ENCODE measurements at regions not wholly inside any gene's neighbourhood (a gene's known extent, or its start where the extent isn't known, plus 50 kb on each side); places are given as distances from the start of the nearest gene placed in this dataset.

- DNase-seq = no peak
Observed at GRCh38 chr12:58372298-58372697, 430.9 kb downstream of the ATP23 start.

- no peak for DNase-seq
Observed at GRCh38 chr12:58378028-58378427, 436.7 kb downstream of the ATP23 start.

- no peak for DNase-seq
Observed at GRCh38 chr12:58381546-58381945, 440.2 kb downstream of the ATP23 start.

- no peak for DNase-seq
Observed at GRCh38 chr12:58384196-58384595, 442.8 kb downstream of the ATP23 start.

GRCh38 chr12:58386136-58386535 lies 444.8 kb downstream of the ATP23 start:
- no peak for DNase-seq

- no peak for DNase-seq
Observed at GRCh38 chr12:58387199-58387598, 445.8 kb downstream of the ATP23 start.

GRCh38 chr12:58388261-58388660 lies 446.9 kb downstream of the ATP23 start:
- no peak for DNase-seq

- DNase-seq = no peak
Observed at GRCh38 chr12:58393152-58393551, 451.8 kb downstream of the ATP23 start.

- no peak for DNase-seq
Observed at GRCh38 chr12:58395056-58395455, 453.7 kb downstream of the ATP23 start.

- DNase-seq = no peak
Observed at GRCh38 chr12:58395470-58395869, 454.1 kb downstream of the ATP23 start.

GRCh38 chr12:58396239-58396638 lies 454.9 kb downstream of the ATP23 start:
- DNase-seq = no peak

- DNase-seq = no peak
Observed at GRCh38 chr12:58405363-58405762, 464.0 kb downstream of the ATP23 start.

GRCh38 chr12:58408516-58408915 lies 467.1 kb downstream of the ATP23 start:
- no peak for DNase-seq

- DNase-seq = no peak
Observed at GRCh38 chr12:58412461-58413060, 471.2 kb downstream of the ATP23 start.

GRCh38 chr12:58413794-58414193 lies 472.4 kb downstream of the ATP23 start:
- no peak for DNase-seq

- no peak for DNase-seq
Observed at GRCh38 chr12:58414398-58414871, 473.1 kb downstream of the ATP23 start.

GRCh38 chr12:58415716-58416115 lies 474.3 kb downstream of the ATP23 start:
- no peak for DNase-seq

GRCh38 chr12:58416236-58416635 lies 474.9 kb downstream of the ATP23 start:
- DNase-seq = no peak

GRCh38 chr12:58419196-58419760 lies 477.9 kb downstream of the ATP23 start:
- no peak for DNase-seq

- DNase-seq = no peak
Observed at GRCh38 chr12:58419905-58420304, 478.5 kb downstream of the ATP23 start.

- DNase-seq = no peak
Observed at GRCh38 chr12:58420503-58420902, 479.1 kb downstream of the ATP23 start.

- DNase-seq = no peak
Observed at GRCh38 chr12:58421990-58422389, 480.6 kb downstream of the ATP23 start.

- DNase-seq = no peak
Observed at GRCh38 chr12:58424735-58425392, 483.5 kb downstream of the ATP23 start.
